NCI-H187 treated with DMSO at 0.1 percent for 48 hours (cell line): ENCODE measurements at regions not wholly inside any gene's neighbourhood (a gene's known extent, or its start where the extent isn't known, plus 50 kb on each side); places are given as distances from the start of the nearest gene placed in this dataset.
"Not testable (repeated sequence)": the region's sequence is repeated elsewhere in the genome, so short reads cannot be mapped to it uniquely, and the experiment has no call there.

Source experiments
- DNase-seq: peaks from one replicate; lab custom pipeline; 2025; lab: John Stamatoyannopoulos, UW

- DNase-seq: no peak
Measured at GRCh38 chr1:94769551-94769950, 50.6 kb upstream of the SLC44A3 start.

GRCh38 chr1:94768036-94768435 lies 52.1 kb upstream of the SLC44A3 start:
- DNase-seq: no peak

- DNase-seq: no peak
Measured at GRCh38 chr1:94765958-94766357, 54.2 kb upstream of the SLC44A3 start.

GRCh38 chr1:94759188-94759587 lies 61.0 kb upstream of the SLC44A3 start:
- DNase-seq: no peak

- peak; percentile 2 for DNase-seq
Measured at GRCh38 chr1:94757931-94758330, 62.2 kb upstream of the SLC44A3 start.

- no peak for DNase-seq
Measured at GRCh38 chr1:94755675-94756074, 64.5 kb upstream of the SLC44A3 start.

- not testable (repeated sequence) for DNase-seq
Measured at GRCh38 chr1:94755016-94755415, 65.1 kb upstream of the SLC44A3 start.

- no peak for DNase-seq
Measured at GRCh38 chr1:94754570-94754969, 65.6 kb upstream of the SLC44A3 start.

GRCh38 chr1:94754095-94754494 lies 66.1 kb upstream of the SLC44A3 start:
- DNase-seq: no peak

GRCh38 chr1:94753171-94753972 lies 66.8 kb upstream of the SLC44A3 start:
- DNase-seq: no peak

GRCh38 chr1:94751483-94751882 lies 68.7 kb upstream of the SLC44A3 start:
- DNase-seq: not testable (repeated sequence)

GRCh38 chr1:94746635-94747525 lies 73.3 kb upstream of the SLC44A3 start:
- no peak for DNase-seq

- no peak for DNase-seq
Measured at GRCh38 chr1:94745742-94746141, 74.4 kb upstream of the SLC44A3 start.

GRCh38 chr1:94743862-94744261 lies 76.3 kb upstream of the SLC44A3 start:
- DNase-seq: no peak

- no peak for DNase-seq
Measured at GRCh38 chr1:94741996-94742395, 78.2 kb upstream of the SLC44A3 start.

- DNase-seq: no peak
Measured at GRCh38 chr1:94741510-94741909, 78.6 kb upstream of the SLC44A3 start.

GRCh38 chr1:94739521-94740061 lies 80.6 kb upstream of the SLC44A3 start:
- no peak for DNase-seq

GRCh38 chr1:94738371-94738770 lies 81.8 kb upstream of the SLC44A3 start:
- no peak for DNase-seq

- DNase-seq: no peak
Measured at GRCh38 chr1:94737124-94737998, 82.8 kb upstream of the SLC44A3 start.

- no peak for DNase-seq
Measured at GRCh38 chr1:94736549-94736948, 83.6 kb upstream of the SLC44A3 start.

- no peak for DNase-seq
Measured at GRCh38 chr1:94736073-94736472, 84.1 kb upstream of the SLC44A3 start.
